Dermis microvascular lymphatic vessel endothelial cell (primary cell): ENCODE measurements at regions not wholly inside any gene's neighbourhood (a gene's known extent, or its start where the extent isn't known, plus 50 kb on each side); places are given as distances from the start of the nearest gene placed in this dataset.
"Not testable (repeated sequence)": the region's sequence is repeated elsewhere in the genome, so short reads cannot be mapped to it uniquely, and the experiment has no call there.

ENCODE experiments used
- DNase-seq, 2 donors: peaks; one replicate each; pipeline versions ENCODE4 v3.0.0 to v3.0.0-alpha.2; 2010; ENCODE audit warnings: low read depth in 2 of 2

GRCh38 chr7:156017916-156018700, 205.8 kb upstream of the SHH start:
- DNase-seq = no peak

GRCh38 chr7:156017431-156017830, 205.2 kb upstream of the SHH start:
- no peak for DNase-seq

- no peak for DNase-seq
These were observed 203.2 kb upstream of the SHH start for GRCh38 chr7:156015237-156016020.

GRCh38 chr7:156014808-156015207, 202.5 kb upstream of the SHH start:
- DNase-seq = no peak

- DNase-seq = no peak
These were observed 201.9 kb upstream of the SHH start for GRCh38 chr7:156014201-156014600.

GRCh38 chr7:156012412-156012811, 200.1 kb upstream of the SHH start:
- no peak for DNase-seq

- no peak for DNase-seq
These were observed 197.3 kb upstream of the SHH start for GRCh38 chr7:156009569-156009968.

- DNase-seq = not testable (repeated sequence)
These were observed 194.6 kb upstream of the SHH start for GRCh38 chr7:156006876-156007275.

- no peak for DNase-seq
These were observed 193.8 kb upstream of the SHH start for GRCh38 chr7:156006024-156006423.

GRCh38 chr7:156005202-156005691, 193.0 kb upstream of the SHH start:
- no peak for DNase-seq

- no peak for DNase-seq
These were observed 192.3 kb upstream of the SHH start for GRCh38 chr7:156004265-156005201.

- DNase-seq = no peak
These were observed 191.2 kb upstream of the SHH start for GRCh38 chr7:156003220-156004162.

GRCh38 chr7:156002362-156003066, 190.3 kb upstream of the SHH start:
- no peak for DNase-seq

- DNase-seq = no peak
These were observed 189.4 kb upstream of the SHH start for GRCh38 chr7:156001496-156002260.

GRCh38 chr7:156000601-156001396, 188.5 kb upstream of the SHH start:
- DNase-seq = no peak

GRCh38 chr7:155999631-156000489, 187.6 kb upstream of the SHH start:
- no peak for DNase-seq
